Activated CD4-positive, alpha-beta T cell treated with anti-CD3 and anti-CD28 coated beads, Interleukin-2, amount 10 ng/mL, durations not matched to agents 24 days and 14 days (primary cell): ENCODE measurements at regions not wholly inside any gene's neighbourhood (a gene's known extent, or its start where the extent isn't known, plus 50 kb on each side); places are given as distances from the start of the nearest gene placed in this dataset.

Experiments used
- DNase-seq: peaks from one replicate; pipeline ENCODE4 v3.0.0; 2022
- H3K27ac Mint-ChIP-seq: one replicate; pipeline ENCODE4 v1.8.0; 2022; ENCODE audit warnings: mild to moderate bottlenecking, mixed read lengths
- H3K27me3 Mint-ChIP-seq: one replicate; pipeline ENCODE4 v1.8.0; 2022; ENCODE audit warnings: mixed read lengths
- H3K36me3 Mint-ChIP-seq: one replicate; pipeline ENCODE4 v1.8.0; 2022; ENCODE audit warnings: low read depth, mild to moderate bottlenecking, mixed read lengths
- H3K4me1 Mint-ChIP-seq: one replicate; pipeline ENCODE4 v1.8.0; 2021; ENCODE audit warnings: mixed read lengths
- H3K4me3 Mint-ChIP-seq: one replicate; pipeline ENCODE4 v1.8.0; 2022; ENCODE audit warnings: mild to moderate bottlenecking, moderate library complexity, mixed read lengths
- H3K9me3 Mint-ChIP-seq: one replicate; pipeline ENCODE4 v1.8.0; 2021; ENCODE audit warnings: mixed read lengths
- intact Hi-C: fragments of 100-400 bp; cut with micrococcal nuclease; formaldehyde crosslinking; loops from one replicate; pipeline ENCODE4 v1.15.1; 2023

GRCh38 chr6:165742047-165742446 lies 79.0 kb upstream of the PDE10A start:
- H3K27me3 Mint-ChIP-seq: no peaks in the 10 kb centered on the region

DNA sequence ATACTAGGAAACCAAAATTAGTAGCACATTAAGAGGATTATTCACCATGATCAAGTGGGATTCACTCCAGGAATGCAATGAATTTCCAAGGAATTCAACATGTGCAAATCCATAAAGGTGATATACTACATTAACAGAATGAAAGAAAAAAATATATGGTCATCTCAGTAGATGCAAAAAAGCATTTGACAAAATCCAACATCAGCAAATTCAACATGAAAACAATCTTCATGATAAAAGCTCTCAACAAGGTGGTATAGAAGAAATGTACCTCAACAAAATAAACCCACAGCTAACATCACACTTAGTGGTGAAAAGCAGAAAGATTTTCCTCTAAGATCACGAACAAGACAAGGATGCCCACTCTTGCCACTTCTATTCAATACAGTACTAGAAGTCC lies 74.4 kb upstream of the PDE10A start:
- Mint-ChIP-seq H3K36me3 (no peaks in the 10 kb centered on the region), H3K27ac (no peak overlapping the region), H3K9me3 (peaks cover 3% of the 10 kb centered on the region), H3K27me3 (no peaks in the 10 kb centered on the region), H3K4me1 (no peaks in the 10 kb centered on the region), H3K4me3 (no peak overlapping the region)
- DNase-seq: no peak
- intact Hi-C loops: no loop called here

More at GRCh38 chr6:165742047-165742446, 79.0 kb upstream of the PDE10A start:
- no peak overlapping the region for H3K4me3 Mint-ChIP-seq
- peaks cover 3% of the 10 kb centered on the region for H3K9me3 Mint-ChIP-seq
- no peak for DNase-seq
- intact Hi-C loops: no loop called here
- H3K4me1 Mint-ChIP-seq: no peaks in the 10 kb centered on the region
- no peaks in the 10 kb centered on the region for H3K36me3 Mint-ChIP-seq
- H3K27ac Mint-ChIP-seq: no peak overlapping the region

DNA sequence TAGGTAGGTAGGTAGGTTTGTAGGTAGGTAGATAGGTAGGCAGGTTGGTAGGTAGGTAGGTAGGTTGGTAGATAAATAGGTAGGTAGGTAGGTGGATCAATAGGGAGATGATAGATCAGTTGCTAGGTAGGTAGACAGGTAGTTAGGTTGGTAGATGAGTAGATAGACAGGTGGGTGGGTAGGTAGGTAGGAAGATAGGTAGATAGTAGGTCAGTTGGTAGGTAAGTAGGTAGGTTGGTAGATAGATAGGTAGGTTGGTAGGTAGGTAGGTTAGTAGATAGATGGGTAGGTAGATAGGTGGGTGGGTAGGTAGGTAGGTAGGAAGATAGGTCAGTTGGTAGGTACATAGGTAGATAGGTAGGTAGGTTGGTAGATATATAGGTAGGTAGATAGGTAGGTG lies 72.0 kb upstream of the PDE10A start:
- DNase-seq: no peak
- Mint-ChIP-seq H3K27me3 (no peaks in the 10 kb centered on the region), H3K4me1 (no peaks in the 10 kb centered on the region), H3K27ac (no peak overlapping the region), H3K9me3 (no peaks in the 10 kb centered on the region), H3K36me3 (no peaks in the 10 kb centered on the region), H3K4me3 (no peak overlapping the region)
- intact Hi-C loops: no loop called here

DNA sequence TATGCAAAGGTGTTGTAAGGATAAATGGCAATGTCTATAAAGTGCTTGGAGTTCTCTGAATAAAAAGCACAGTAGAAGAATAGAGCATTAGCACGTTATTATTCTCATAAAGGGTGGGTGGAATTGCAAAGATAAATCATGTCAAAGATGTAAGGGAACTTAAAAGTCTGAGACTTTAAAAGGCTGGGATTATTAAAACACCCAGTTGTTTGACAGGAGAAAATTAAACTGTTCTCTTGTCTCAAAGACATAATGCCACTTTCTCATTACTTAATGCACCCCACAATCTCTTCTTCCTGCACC lies 70.4 kb upstream of the PDE10A start:
- no peaks in the 10 kb centered on the region for H3K27me3 Mint-ChIP-seq
- no peak overlapping the region for H3K27ac Mint-ChIP-seq
- H3K9me3 Mint-ChIP-seq: no peaks in the 10 kb centered on the region
- no peaks in the 10 kb centered on the region for H3K4me1 Mint-ChIP-seq
- no peak overlapping the region for H3K4me3 Mint-ChIP-seq
- H3K36me3 Mint-ChIP-seq: no peaks in the 10 kb centered on the region
- intact Hi-C loops: no loop called here
- DNase-seq: no peak

DNA sequence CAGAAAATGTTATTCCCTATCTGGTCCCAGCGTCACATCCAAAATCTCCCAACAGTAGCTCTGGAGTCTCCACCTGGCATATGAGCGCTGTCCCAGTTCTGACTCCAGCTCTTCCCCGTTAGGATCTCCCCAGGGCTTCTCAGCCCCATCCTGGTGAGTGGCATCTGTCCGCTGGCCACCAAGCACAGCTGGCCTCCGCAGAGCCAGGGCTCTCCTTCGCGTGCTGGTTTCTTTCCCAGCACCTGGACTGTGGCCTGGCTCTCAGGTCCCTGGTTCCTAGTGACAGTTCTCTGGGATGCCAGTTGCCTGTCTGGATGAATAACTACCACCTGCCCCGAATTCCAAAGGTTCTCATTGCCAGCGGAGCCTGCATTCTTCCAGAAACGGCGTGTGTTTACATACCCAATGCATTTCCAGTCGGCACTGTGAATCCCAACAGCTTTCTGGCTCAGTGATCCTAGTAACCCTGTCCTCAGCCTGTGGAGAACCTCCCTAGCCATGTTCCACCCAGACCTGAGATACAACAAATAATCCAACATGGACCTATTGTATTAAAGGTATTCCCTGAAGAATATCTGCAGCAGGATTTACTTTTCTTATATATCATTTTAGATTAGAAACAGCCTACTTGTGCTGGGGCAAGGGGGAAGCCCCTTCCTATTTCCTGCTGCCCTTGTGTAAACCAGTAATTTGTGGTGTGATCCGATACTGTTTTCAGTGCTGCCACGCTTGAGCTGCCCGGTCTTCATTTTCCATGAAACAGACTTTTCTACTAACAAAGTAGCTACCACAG lies 69.9 kb upstream of the PDE10A start:
- Mint-ChIP-seq H3K27me3 (no peaks in the 10 kb centered on the region), H3K4me1 (no peaks in the 10 kb centered on the region), H3K9me3 (no peaks in the 10 kb centered on the region), H3K36me3 (no peaks in the 10 kb centered on the region), H3K27ac (no peak overlapping the region), H3K4me3 (no peak overlapping the region)
- no peak for DNase-seq
- intact Hi-C loops: no loop called here

DNA sequence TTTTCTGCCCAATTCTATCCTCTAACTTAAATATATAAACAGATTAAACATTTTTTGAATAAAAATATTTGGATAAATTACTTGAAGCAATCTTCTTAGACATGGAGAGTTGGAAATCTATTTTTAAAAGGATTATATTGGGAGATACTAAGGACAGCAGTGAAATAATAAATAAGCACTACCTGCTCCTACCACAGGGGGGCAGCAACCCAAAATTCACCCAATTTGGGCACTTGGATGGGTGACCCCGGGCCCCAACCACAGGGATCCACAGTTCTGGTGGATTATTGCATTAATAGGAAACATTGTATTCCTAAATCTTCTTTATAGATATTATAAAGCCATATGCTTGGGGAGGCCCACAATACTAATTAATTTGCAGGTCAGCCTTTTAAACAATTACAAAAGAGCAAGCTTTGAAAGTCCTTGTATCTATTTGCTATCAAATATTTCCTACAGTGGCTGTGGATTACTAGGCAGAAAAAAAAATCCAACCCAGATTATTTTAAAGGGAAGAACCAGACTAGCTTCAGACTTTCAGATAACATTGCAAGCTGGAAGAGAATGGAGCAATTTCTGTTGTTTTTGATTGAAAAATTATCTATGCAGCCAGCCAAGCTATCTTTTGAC lies 66.4 kb upstream of the PDE10A start:
- intact Hi-C loops: no loop called here
- no peaks in the 10 kb centered on the region for H3K9me3 Mint-ChIP-seq
- no peaks in the 10 kb centered on the region for H3K4me1 Mint-ChIP-seq
- peak; percentile 76 for DNase-seq
- no peaks in the 10 kb centered on the region for H3K36me3 Mint-ChIP-seq
- H3K4me3 Mint-ChIP-seq: no peak overlapping the region
- no peaks in the 10 kb centered on the region for H3K27me3 Mint-ChIP-seq
- no peak overlapping the region for H3K27ac Mint-ChIP-seq

- H3K27me3 Mint-ChIP-seq: no peaks in the 10 kb centered on the region
- H3K36me3 Mint-ChIP-seq: no peaks in the 10 kb centered on the region
- H3K4me3 Mint-ChIP-seq: no peak overlapping the region
- intact Hi-C loops: no loop called here
- DNase-seq: no peak
- H3K9me3 Mint-ChIP-seq: no peaks in the 10 kb centered on the region
- H3K27ac Mint-ChIP-seq: no peak overlapping the region
- H3K4me1 Mint-ChIP-seq: no peaks in the 10 kb centered on the region
Observed at GRCh38 chr6:165728216-165728615, 65.2 kb upstream of the PDE10A start.

DNA sequence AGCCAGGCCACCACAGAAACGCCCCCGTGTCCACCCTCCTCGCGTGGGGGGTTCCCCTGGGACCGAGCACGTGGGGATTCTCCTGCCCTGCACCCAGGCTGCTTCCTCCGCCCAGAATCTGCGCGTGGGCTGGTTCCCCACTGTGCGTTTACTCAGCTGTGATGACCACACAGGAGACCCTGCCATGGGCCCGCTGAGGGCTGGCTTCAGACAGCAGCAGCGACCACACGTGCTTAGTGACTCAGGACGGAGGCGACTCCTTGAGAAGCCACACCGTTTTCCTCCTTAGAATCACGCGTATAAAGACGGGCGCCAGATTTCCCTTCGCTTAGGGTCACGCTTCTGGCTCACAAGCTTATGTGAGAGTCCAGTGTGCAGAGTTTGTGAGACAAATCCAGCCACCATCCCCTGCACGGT lies 63.9 kb upstream of the PDE10A start:
- Mint-ChIP-seq H3K4me1 (no peaks in the 10 kb centered on the region), H3K36me3 (no peaks in the 10 kb centered on the region), H3K4me3 (no peak overlapping the region), H3K9me3 (no peaks in the 10 kb centered on the region), H3K27me3 (no peaks in the 10 kb centered on the region), H3K27ac (no peak overlapping the region)
- intact Hi-C loops: no loop called here
- no peak for DNase-seq

- no peak for DNase-seq
- no peak overlapping the region for H3K4me3 Mint-ChIP-seq
- no peaks in the 10 kb centered on the region for H3K4me1 Mint-ChIP-seq
- no peaks in the 10 kb centered on the region for H3K9me3 Mint-ChIP-seq
- H3K36me3 Mint-ChIP-seq: no peaks in the 10 kb centered on the region
- no peaks in the 10 kb centered on the region for H3K27me3 Mint-ChIP-seq
- H3K27ac Mint-ChIP-seq: no peak overlapping the region
- intact Hi-C loops: no loop called here
Observed at GRCh38 chr6:165726290-165726875, 63.3 kb upstream of the PDE10A start.

GRCh38 chr6:165725201-165725600 lies 62.2 kb upstream of the PDE10A start:
- Mint-ChIP-seq H3K4me3 (no peak overlapping the region), H3K4me1 (no peaks in the 10 kb centered on the region), H3K27me3 (no peaks in the 10 kb centered on the region), H3K9me3 (no peaks in the 10 kb centered on the region), H3K36me3 (no peaks in the 10 kb centered on the region), H3K27ac (no peak overlapping the region)
- intact Hi-C loops: no loop called here
- no peak for DNase-seq

- no peaks in the 10 kb centered on the region for H3K36me3 Mint-ChIP-seq
- intact Hi-C loops: no loop called here
- no peak for DNase-seq
Observed at GRCh38 chr6:165723326-165723725, 60.3 kb upstream of the PDE10A start.

DNA sequence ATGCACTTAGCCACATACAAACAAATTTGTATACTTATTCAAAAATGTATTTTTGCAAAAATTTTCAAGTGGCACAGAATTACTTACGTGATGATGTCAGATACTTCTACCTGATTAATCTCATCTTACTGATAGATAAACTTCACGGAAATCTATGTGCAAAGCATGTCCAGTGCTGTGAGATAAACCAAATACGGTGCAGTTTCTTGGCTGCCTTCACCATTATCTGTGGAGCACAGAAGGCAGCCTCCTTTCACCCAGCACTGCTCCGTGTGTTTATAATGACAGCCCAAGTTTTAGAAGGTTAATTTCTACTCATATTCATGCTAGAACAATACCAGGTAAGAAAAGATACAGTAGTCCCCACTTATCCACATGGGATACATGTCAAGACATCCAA lies 59.0 kb upstream of the PDE10A start:
- intact Hi-C loops: no loop called here
- no peaks in the 10 kb centered on the region for H3K27me3 Mint-ChIP-seq
- no peaks in the 10 kb centered on the region for H3K4me1 Mint-ChIP-seq
- H3K27ac Mint-ChIP-seq: no peak overlapping the region
- no peaks in the 10 kb centered on the region for H3K9me3 Mint-ChIP-seq
- H3K36me3 Mint-ChIP-seq: no peaks in the 10 kb centered on the region
- no peak overlapping the region for H3K4me3 Mint-ChIP-seq
- DNase-seq: no peak

More at GRCh38 chr6:165723326-165723725, 60.3 kb upstream of the PDE10A start:
- Mint-ChIP-seq H3K27me3 (no peaks in the 10 kb centered on the region), H3K4me3 (no peak overlapping the region), H3K4me1 (no peaks in the 10 kb centered on the region), H3K9me3 (no peaks in the 10 kb centered on the region), H3K27ac (no peak overlapping the region)

DNA sequence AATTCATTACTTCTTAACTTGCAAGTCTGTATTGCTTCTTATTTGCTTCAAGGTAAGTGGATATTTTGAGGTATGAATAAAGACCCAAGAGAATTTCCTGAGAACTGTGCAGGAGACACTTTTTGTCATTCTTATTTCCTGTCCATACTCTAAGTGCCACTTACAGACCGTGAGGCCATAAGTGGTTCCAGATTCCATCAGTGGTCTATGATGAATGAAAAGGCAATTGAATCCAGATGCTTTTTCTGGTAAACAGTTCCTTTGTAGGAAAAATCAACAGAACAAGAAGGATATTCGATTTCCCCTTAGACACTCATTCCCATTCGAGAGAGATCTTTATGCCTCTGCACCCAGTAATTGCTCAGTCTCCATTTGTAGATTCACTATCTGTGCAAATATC lies 58.3 kb upstream of the PDE10A start:
- Mint-ChIP-seq H3K36me3 (no peaks in the 10 kb centered on the region), H3K9me3 (no peaks in the 10 kb centered on the region), H3K27me3 (no peaks in the 10 kb centered on the region), H3K4me1 (no peaks in the 10 kb centered on the region), H3K27ac (no peak overlapping the region), H3K4me3 (no peak overlapping the region)
- intact Hi-C loops: no loop called here
- no peak for DNase-seq

DNA sequence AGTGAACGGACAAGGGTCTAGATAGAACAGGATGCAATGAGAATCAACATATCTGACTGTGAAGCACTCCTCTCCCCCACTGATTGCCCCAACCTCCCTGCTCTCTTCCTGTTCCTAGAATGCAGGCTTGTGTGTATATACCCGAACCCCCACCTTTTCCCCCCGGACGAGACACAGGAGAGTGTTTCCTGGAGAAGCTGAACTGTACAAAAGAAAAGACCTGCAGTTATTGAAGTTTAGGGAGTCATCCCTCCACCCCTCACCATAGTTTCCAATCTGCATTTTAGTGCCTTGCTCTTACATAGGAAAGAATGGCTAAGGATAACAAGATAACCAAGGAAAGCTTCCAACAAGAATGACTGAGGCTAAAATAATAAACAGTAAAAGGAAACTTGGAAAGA lies 55.5 kb upstream of the PDE10A start:
- H3K27me3 Mint-ChIP-seq: no peaks in the 10 kb centered on the region
- no peaks in the 10 kb centered on the region for H3K4me1 Mint-ChIP-seq
- intact Hi-C loops: no loop called here
- H3K4me3 Mint-ChIP-seq: no peak overlapping the region
- H3K9me3 Mint-ChIP-seq: no peaks in the 10 kb centered on the region
- no peaks in the 10 kb centered on the region for H3K36me3 Mint-ChIP-seq
- no peak for DNase-seq
- no peak overlapping the region for H3K27ac Mint-ChIP-seq
